Fibroblast of lung (primary cell): ENCODE measurements at regions not wholly inside any gene's neighbourhood (a gene's known extent, or its start where the extent isn't known, plus 50 kb on each side); places are given as distances from the start of the nearest gene placed in this dataset.

Experiments
- CTCF ChIP-seq, 2 donors: IDR thresholded peaks in 1 of 2; conservative IDR thresholded peaks in 1 of 2; 1 replicate in 1 of 2; 2 replicates in 1 of 2; pipeline ENCODE4 v1.5.1; 2011 to 2012; ENCODE audit warnings: low read length in 2 of 2, control low read depth in 1 of 2, inconsistent platforms in 1 of 2, low read depth in 1 of 2, mild to moderate bottlenecking in 1 of 2
- EZH2 ChIP-seq: IDR thresholded peaks from 2 replicates; pipeline ENCODE4 v1.5.1; 2012; ENCODE audit warnings: low read length, control low read depth, mild to moderate bottlenecking; ENCODE audit errors: missing control alignments

GRCh38 chr5:53311681-53312080, 168.7 kb upstream of the FST start:
- TF ChIP-seq CTCF (conservative IDR thresholded peaks at IDR 0.05 in 1 of 2, IDR thresholded peaks at IDR 0.05 in 1 of 2; ENCODE audit: low read depth in 1 of 2, low read length in 2 of 2): no peak
- TF ChIP-seq EZH2: no peak
